HEK293T (cell line): ENCODE measurements at regions not wholly inside any gene's neighbourhood (a gene's known extent, or its start where the extent isn't known, plus 50 kb on each side); places are given as distances from the start of the nearest gene placed in this dataset.

Experiments
- ARNT ChIP-seq: fragments of 450-650 bp; IDR thresholded peaks from 2 replicates; pipeline ENCODE4 v1.6.1; 2017; ENCODE audit warnings: mild to moderate bottlenecking
- L3MBTL2 ChIP-seq: fragments of 450-650 bp; conservative IDR thresholded peaks from 2 replicates; pipeline ENCODE4 v1.6.1; 2016; ENCODE audit warnings: mild to moderate bottlenecking
- SP1 ChIP-seq: fragments of 450-650 bp; IDR thresholded peaks from 2 replicates; pipeline ENCODE4 v1.6.1; 2017

- TF ChIP-seq SP1, result no peak
- no peak for TF ChIP-seq L3MBTL2
- no peak for TF ChIP-seq ARNT
Measured at GRCh38 chr15:31977138-31977537, 53.2 kb upstream of the CHRNA7 start.
